HL-60 (cell line): ENCODE measurements at regions not wholly inside any gene's neighbourhood (a gene's known extent, or its start where the extent isn't known, plus 50 kb on each side); places are given as distances from the start of the nearest gene placed in this dataset.

Experiments
- DNase-seq, 2 experiments: peaks; one replicate each; pipeline ENCODE4 v3.0.0-alpha.2; 2010 to 2020; ENCODE audit warnings: low read depth in 1 of 2, low spot score in 1 of 2
- H3K27ac ChIP-seq: fragments of 250-450 bp; sonication (Bioruptor Pico); replicated peaks from 2 replicates; pipeline ENCODE4 v1.5.1; 2020; ENCODE audit warnings: mild to moderate bottlenecking, moderate library complexity
- H3K27me3 ChIP-seq: fragments of 250-450 bp; sonication (Bioruptor Pico); 2 replicates; pipeline ENCODE4 v1.5.1; 2021; ENCODE audit warnings: mild to moderate bottlenecking, moderate library complexity; ENCODE audit not compliant: insufficient read depth, poor library complexity, severe bottlenecking
- H3K4me3 ChIP-seq: replicated peaks from 2 replicates; pipeline ENCODE4 v1.5.1; 2011; ENCODE audit warnings: mild to moderate bottlenecking, control low read depth, low read length; ENCODE audit not compliant: insufficient read depth
- CTCF ChIP-seq: IDR thresholded peaks from one replicate; pipeline ENCODE4 v1.5.1; 2011; ENCODE audit warnings: low read length, control low read depth, inconsistent platforms; ENCODE audit not compliant: insufficient read depth
- GABPA ChIP-seq: IDR thresholded peaks from 2 replicates; pipeline ENCODE4 v1.6.1; 2012; ENCODE audit warnings: low read depth
- POLR2AphosphoS5 ChIP-seq: IDR thresholded peaks from 2 replicates; pipeline ENCODE4 v1.6.1; 2012; ENCODE audit warnings: low read depth
- REST ChIP-seq: IDR thresholded peaks from 2 replicates; pipeline ENCODE4 v1.6.1; 2012; ENCODE audit warnings: low read depth; ENCODE audit not compliant: insufficient replicate concordance
- SPI1 ChIP-seq: IDR thresholded peaks from 2 replicates; pipeline ENCODE4 v1.6.1; 2012; ENCODE audit warnings: low read depth, mild to moderate bottlenecking, borderline replicate concordance

GRCh38 chr9:1729631-1730030 is 285.5 kb upstream of the SMARCA2 start:
- TF ChIP-seq CTCF (no peak), REST (no peak), GABPA (no peak)
- Histone ChIP-seq H3K27ac (no peak overlapping the region), H3K27me3 (no peaks in the 10 kb centered on the region), H3K4me3 (no peak overlapping the region)
- no peak for DNase-seq

- no peaks in the 10 kb centered on the region for H3K27me3 ChIP-seq
- TF ChIP-seq REST (no peak), POLR2AphosphoS5 (no peak), CTCF (no peak), GABPA (no peak), SPI1 (no peak)
- DNase-seq: no peak
- H3K27ac ChIP-seq: no peak overlapping the region
- H3K4me3 ChIP-seq: no peak overlapping the region
These were observed 282.5 kb upstream of the SMARCA2 start for GRCh38 chr9:1732670-1733069.

GRCh38 chr9:1738511-1739100 is 276.5 kb upstream of the SMARCA2 start:
- no peak for TF ChIP-seq GABPA
- TF ChIP-seq CTCF: no peak
- TF ChIP-seq REST: no peak
- no peak for TF ChIP-seq POLR2AphosphoS5
- TF ChIP-seq SPI1: no peak
- Histone ChIP-seq H3K27me3 (no peaks in the 10 kb centered on the region), H3K27ac (no peak overlapping the region), H3K4me3 (no peak overlapping the region)
- no peak for DNase-seq
